ENCODE measurements at regions not wholly inside any gene's neighbourhood (a gene's known extent, or its start where the extent isn't known, plus 50 kb on each side); places are given as distances from the start of the nearest gene placed in this dataset.

DNA sequence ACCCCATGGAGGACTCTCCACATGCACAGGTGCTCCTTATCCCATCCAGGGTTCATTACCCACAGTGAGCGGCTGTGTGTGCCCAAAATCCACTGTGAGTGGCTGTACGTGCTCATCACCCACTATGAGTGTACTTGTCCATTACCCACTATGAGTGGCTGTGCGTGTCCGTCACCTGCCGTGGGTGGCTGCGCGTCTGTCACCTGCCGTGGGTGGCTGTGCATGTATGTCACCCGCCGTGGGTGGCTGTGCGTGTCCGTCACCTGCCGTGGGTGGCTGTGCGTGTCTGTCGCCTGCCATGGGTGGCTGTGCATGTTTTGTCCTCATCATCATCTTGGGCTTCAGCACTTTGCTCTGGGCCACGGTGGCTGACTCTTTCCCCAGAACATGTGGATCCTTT is 78.6 kb upstream of the FN1 start:
- TF ChIP-seq, protein P1, sequence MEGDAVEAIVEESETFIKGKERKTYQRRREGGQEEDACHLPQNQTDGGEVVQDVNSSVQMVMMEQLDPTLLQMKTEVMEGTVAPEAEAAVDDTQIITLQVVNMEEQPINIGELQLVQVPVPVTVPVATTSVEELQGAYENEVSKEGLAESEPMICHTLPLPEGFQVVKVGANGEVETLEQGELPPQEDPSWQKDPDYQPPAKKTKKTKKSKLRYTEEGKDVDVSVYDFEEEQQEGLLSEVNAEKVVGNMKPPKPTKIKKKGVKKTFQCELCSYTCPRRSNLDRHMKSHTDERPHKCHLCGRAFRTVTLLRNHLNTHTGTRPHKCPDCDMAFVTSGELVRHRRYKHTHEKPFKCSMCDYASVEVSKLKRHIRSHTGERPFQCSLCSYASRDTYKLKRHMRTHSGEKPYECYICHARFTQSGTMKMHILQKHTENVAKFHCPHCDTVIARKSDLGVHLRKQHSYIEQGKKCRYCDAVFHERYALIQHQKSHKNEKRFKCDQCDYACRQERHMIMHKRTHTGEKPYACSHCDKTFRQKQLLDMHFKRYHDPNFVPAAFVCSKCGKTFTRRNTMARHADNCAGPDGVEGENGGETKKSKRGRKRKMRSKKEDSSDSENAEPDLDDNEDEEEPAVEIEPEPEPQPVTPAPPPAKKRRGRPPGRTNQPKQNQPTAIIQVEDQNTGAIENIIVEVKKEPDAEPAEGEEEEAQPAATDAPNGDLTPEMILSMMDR (IDR thresholded peaks at IDR 0.05; ENCODE audit: partially characterized antibody, unreplicated experiment) = no peak
- Mint-ChIP-seq H3K9me3 (ENCODE audit: unreplicated experiment) (no peaks in the 10 kb centered on the region), H3K36me3 (ENCODE audit: unreplicated experiment) (no peaks in the 10 kb centered on the region), H3K27ac (ENCODE audit: unreplicated experiment) (no peak overlapping the region), H3K27me3 (ENCODE audit: unreplicated experiment) (peaks cover 2% of the 10 kb centered on the region), H3K4me3 (ENCODE audit: unreplicated experiment) (no peak overlapping the region), H3K4me1 (ENCODE audit: low read depth, unreplicated experiment) (no peaks in the 10 kb centered on the region)
- no peak for DNase-seq

DNA sequence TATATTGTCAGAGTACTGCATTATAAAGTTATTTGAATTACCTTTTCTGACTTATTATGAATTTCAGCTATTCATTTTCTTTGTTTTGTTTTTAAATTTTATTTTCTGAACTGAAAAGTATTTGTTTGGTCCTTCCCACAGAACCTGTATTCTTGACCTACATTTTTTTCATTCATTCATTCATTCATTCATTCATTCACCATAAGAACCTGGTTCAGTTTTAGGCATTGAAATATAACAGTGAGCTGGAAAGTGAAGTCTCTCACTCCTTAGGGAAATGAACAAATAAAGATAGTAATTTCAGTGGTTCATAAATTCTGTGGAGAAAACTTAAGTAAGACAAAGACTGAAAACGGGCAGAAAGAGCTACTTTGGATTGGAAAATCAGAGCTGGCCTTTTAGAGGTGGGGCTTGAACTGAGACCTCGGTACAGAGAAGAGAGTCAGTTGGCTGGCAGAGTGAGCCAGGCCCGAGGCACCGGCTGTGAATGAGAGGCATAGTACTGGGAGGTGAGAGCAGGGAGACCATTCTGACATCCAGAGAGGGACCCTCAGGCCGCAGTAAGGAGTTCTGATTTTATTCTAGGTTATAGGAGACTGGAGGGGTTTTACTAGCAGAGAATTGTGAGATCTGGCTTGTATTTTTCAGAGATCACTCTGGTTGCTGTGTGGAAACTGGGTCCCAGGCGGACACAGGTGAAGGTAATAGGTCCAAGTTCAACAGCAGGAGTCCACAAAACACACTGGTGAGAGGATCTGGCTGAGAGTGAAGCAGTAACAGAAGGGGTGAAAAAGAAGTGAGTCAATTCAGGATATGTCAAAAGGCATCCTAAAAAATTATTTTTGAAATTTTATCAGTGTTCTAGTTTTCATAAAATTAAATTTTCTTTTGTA is 75.8 kb upstream of the FN1 start:
- H3K4me1 Mint-ChIP-seq (ENCODE audit: low read depth, unreplicated experiment) = no peaks in the 10 kb centered on the region
- no peak overlapping the region for H3K4me3 Mint-ChIP-seq (ENCODE audit: unreplicated experiment)
- DNase-seq = no peak
- no peaks in the 10 kb centered on the region for H3K9me3 Mint-ChIP-seq (ENCODE audit: unreplicated experiment)
- H3K36me3 Mint-ChIP-seq (ENCODE audit: unreplicated experiment) = no peaks in the 10 kb centered on the region
- no peak overlapping the region for H3K27ac Mint-ChIP-seq (ENCODE audit: unreplicated experiment)
- peaks cover 2% of the 10 kb centered on the region for H3K27me3 Mint-ChIP-seq (ENCODE audit: unreplicated experiment)
- TF ChIP-seq, protein P1 (IDR thresholded peaks at IDR 0.05; ENCODE audit: partially characterized antibody, unreplicated experiment) = no peak

DNA sequence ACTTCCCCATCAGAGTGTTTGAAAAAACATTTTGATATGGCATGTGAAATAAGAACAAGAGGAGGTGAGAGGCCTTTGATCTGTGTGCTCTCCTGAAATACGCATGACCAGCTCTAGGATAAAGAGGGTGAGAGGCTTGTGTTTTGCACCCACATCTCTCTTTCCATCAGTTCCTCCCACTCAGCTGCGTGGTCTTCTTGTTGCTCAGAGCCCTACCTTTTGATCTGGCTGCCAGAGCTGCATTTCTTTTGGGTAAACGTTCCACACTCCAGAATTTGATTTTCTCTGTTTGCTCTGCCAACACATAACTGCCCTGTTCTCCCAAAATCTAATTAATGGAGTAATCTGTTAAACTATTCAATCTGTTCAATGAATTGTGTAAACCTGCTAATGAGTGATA is 72.0 kb upstream of the FN1 start:
- no peaks in the 10 kb centered on the region for H3K9me3 Mint-ChIP-seq (ENCODE audit: unreplicated experiment)
- TF ChIP-seq, protein P1 (IDR thresholded peaks at IDR 0.05; ENCODE audit: partially characterized antibody, unreplicated experiment) = no peak
- no peak overlapping the region for H3K27ac Mint-ChIP-seq (ENCODE audit: unreplicated experiment)
- no peaks in the 10 kb centered on the region for H3K4me1 Mint-ChIP-seq (ENCODE audit: low read depth, unreplicated experiment)
- H3K36me3 Mint-ChIP-seq (ENCODE audit: unreplicated experiment) = no peaks in the 10 kb centered on the region
- H3K27me3 Mint-ChIP-seq (ENCODE audit: unreplicated experiment) = peaks cover 2% of the 10 kb centered on the region
- no peak overlapping the region for H3K4me3 Mint-ChIP-seq (ENCODE audit: unreplicated experiment)
- DNase-seq = no peak

DNA sequence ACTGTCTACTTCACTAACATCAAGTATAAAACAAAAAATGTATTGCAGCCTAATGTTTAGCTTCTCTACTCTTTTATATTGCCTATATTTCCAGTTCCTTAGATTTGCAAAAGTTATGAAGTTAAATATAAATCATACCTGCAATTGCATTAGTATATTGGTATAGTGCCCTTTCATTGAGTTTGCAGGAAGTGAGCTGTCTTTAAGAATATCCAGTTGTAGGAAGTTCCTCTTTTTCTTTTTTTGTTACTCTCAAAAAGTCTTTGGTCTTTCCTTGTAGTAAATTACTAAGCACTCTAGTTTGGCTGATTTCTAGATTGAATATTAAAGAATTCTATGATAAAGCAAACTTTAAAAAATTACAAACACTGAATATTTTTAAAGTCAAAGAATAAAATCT is 71.3 kb upstream of the FN1 start:
- H3K36me3 Mint-ChIP-seq (ENCODE audit: unreplicated experiment) = no peaks in the 10 kb centered on the region
- H3K27ac Mint-ChIP-seq (ENCODE audit: unreplicated experiment) = no peak overlapping the region
- H3K27me3 Mint-ChIP-seq (ENCODE audit: unreplicated experiment) = peaks cover 2% of the 10 kb centered on the region
- H3K9me3 Mint-ChIP-seq (ENCODE audit: unreplicated experiment) = no peaks in the 10 kb centered on the region
- TF ChIP-seq, protein P1 (IDR thresholded peaks at IDR 0.05; ENCODE audit: partially characterized antibody, unreplicated experiment) = no peak
- DNase-seq = no peak
- no peak overlapping the region for H3K4me3 Mint-ChIP-seq (ENCODE audit: unreplicated experiment)
- no peaks in the 10 kb centered on the region for H3K4me1 Mint-ChIP-seq (ENCODE audit: low read depth, unreplicated experiment)

DNA sequence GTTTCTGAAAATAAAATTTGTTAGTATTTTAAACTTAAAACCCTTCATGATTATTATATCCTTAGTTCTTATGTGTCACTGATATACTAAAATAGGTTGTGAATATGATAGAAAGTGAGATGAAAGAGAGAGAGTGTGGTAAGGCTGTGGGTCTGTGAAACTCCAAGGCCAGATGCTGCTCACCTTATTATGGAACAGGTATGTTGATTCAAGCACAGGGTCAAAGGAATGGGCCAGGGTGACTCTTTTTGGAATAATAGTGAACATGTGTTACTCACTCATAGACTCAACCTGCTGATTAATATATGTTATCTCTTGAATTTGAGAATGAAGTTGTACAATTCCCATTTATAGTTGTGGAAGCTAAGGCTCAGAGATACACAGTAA is 70.7 kb upstream of the FN1 start:
- H3K27ac Mint-ChIP-seq (ENCODE audit: unreplicated experiment) = no peak overlapping the region
- H3K27me3 Mint-ChIP-seq (ENCODE audit: unreplicated experiment) = peaks cover 2% of the 10 kb centered on the region
- H3K9me3 Mint-ChIP-seq (ENCODE audit: unreplicated experiment) = no peaks in the 10 kb centered on the region

More for the DNA sequence above, 70.7 kb upstream of the FN1 start:
- H3K4me1 Mint-ChIP-seq (ENCODE audit: low read depth, unreplicated experiment) = no peaks in the 10 kb centered on the region
- no peaks in the 10 kb centered on the region for H3K36me3 Mint-ChIP-seq (ENCODE audit: unreplicated experiment)
- no peak for DNase-seq
- H3K4me3 Mint-ChIP-seq (ENCODE audit: unreplicated experiment) = no peak overlapping the region
- TF ChIP-seq, protein P1 (IDR thresholded peaks at IDR 0.05; ENCODE audit: partially characterized antibody, unreplicated experiment) = no peak
